ENCODE measurements at regions not wholly inside any gene's neighbourhood (a gene's known extent, or its start where the extent isn't known, plus 50 kb on each side); places are given as distances from the start of the nearest gene placed in this dataset.

GRCh38 chr13:34175551-34175950, 357.6 kb downstream of the RFC3 start:
- Histone ChIP-seq H2BK15ac (ENCODE audit: low read depth, low read length) (no peak overlapping the region), H3K23ac (ENCODE audit: insufficient read length, low read depth, low read length) (no peak overlapping the region), H4K91ac (ENCODE audit: insufficient read length, low read depth, low read length) (no peak overlapping the region), H3K27ac (ENCODE audit: insufficient read length, low read depth, low read length) (no peak overlapping the region), H2AK5ac (ENCODE audit: insufficient read length, low read length) (no peak overlapping the region), H3K79me2 (ENCODE audit: insufficient read depth, low read length) (no peaks in the 10 kb centered on the region), H3K27me3 (ENCODE audit: insufficient read depth, low read length) (no peaks in the 10 kb centered on the region), H3K56ac (ENCODE audit: insufficient read length, low read depth, low read length) (no peak overlapping the region), H4K8ac (replicated peaks; ENCODE audit: insufficient read length, low read depth, low read length) (no peak overlapping the region), H3K4me1 (ENCODE audit: insufficient read depth, low read length) (no peaks in the 10 kb centered on the region), H2BK120ac (ENCODE audit: low read depth, low read length, poor library complexity, severe bottlenecking) (no peak overlapping the region), H3K9ac (ENCODE audit: extremely low read depth, insufficient read length, low read length) (no peak overlapping the region), H4K20me1 (ENCODE audit: control insufficient read depth, insufficient read depth, insufficient read length) (no peaks in the 10 kb centered on the region), H2AFZ (ENCODE audit: low read length) (no peak overlapping the region), H3K9me3 (ENCODE audit: control insufficient read depth, low read depth, low read length) (no peaks in the 10 kb centered on the region), H3K4ac (ENCODE audit: low read depth, low read length) (no peak overlapping the region), H3K23me2 (ENCODE audit: insufficient read length, low read depth, low read length, poor library complexity, severe bottlenecking) (no peaks in the 10 kb centered on the region), H3T11ph (ENCODE audit: low read length) (no peak overlapping the region), H2BK5ac (ENCODE audit: insufficient read length, low read length) (no peak overlapping the region), H3K14ac (ENCODE audit: insufficient read depth, low read length) (no peak overlapping the region), H2BK12ac (ENCODE audit: insufficient read length, low read depth, low read length) (no peak overlapping the region), H3K18ac (ENCODE audit: insufficient read length, low read depth, low read length) (no peak overlapping the region), H3K79me1 (ENCODE audit: insufficient read depth, low read depth, low read length, poor library complexity, severe bottlenecking) (no peaks in the 10 kb centered on the region), H4K5ac (ENCODE audit: insufficient read length, low read depth, low read length) (no peak overlapping the region), H2BK20ac (ENCODE audit: low read depth, low read length, poor library complexity, severe bottlenecking) (no peak overlapping the region), H3K4me2 (ENCODE audit: insufficient read depth, insufficient read length, low read length) (no peak overlapping the region)
- no peak for TF ChIP-seq CTCF (conservative IDR thresholded peaks at IDR 0.05)
- Mint-ChIP-seq H3K4me3 (no peak overlapping the region), H3K4me1 (peaks cover 17 to 22% of the 10 kb centered on the region in 2 experiments), H3K27me3 (ENCODE audit: low read depth) (no peaks in the 10 kb centered on the region; the same call in 1 of the 2 replicates), H3K9me3 (no peaks in the 10 kb centered on the region), H3K36me3 (ENCODE audit: insufficient read depth in 1 of 3, low read depth in 3 of 3) (no peaks in the 10 kb centered on the region), H3K27ac (peak overlapping the region in 1 of 3 experiments; percentile 28; a peak in 2 of 7 replicates)
- DNase-seq: no peak
- no CpG with 5 or more reads among the region's 2 CpGs for WGBS (ENCODE audit: extremely low coverage, insufficient read length, low lambda C conversion rate)

All from H9 (cell line).